GM18909 (cell line): ENCODE measurements at regions not wholly inside any gene's neighbourhood (a gene's known extent, or its start where the extent isn't known, plus 50 kb on each side); places are given as distances from the start of the nearest gene placed in this dataset.

Experiments used
- ATAC-seq: cut with Tn5 transposase; IDR thresholded peaks from one replicate; pipeline ENCODE4 v1.9.1; 2021; ENCODE audit warnings: mild to moderate bottlenecking; ENCODE audit not compliant: unreplicated experiment, poor library complexity

DNA sequence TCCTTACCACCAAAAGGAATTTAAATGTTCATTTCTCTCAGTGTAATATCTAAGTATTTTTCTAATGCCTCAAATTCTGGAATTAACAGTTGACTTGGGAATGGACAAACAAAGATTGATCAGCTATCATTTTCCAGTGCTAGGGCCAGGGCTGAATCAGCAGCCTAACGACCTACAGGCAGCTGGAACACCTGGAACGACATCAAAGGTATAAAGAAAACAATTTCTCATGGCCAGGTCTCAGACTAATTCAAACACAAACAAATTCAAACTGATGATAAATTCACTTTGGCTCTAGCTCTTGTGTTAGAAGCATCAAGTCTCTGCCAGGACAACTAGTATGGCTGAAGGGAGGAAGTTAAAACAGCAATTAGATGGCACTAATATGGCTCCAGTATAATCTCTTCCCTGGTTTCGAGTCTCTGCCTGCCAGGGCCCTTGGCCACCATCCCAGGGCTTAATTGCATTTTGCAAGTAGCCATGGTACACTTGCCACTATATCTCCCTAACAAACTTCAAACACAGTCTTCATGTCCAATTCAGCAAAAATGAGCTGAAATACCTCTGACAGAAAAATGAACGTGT is 70.2 kb upstream of the FSHR start:
- ATAC-seq: no peak

GRCh38 chr2:49222975-49223528 is 68.7 kb upstream of the FSHR start:
- no peak for ATAC-seq

DNA sequence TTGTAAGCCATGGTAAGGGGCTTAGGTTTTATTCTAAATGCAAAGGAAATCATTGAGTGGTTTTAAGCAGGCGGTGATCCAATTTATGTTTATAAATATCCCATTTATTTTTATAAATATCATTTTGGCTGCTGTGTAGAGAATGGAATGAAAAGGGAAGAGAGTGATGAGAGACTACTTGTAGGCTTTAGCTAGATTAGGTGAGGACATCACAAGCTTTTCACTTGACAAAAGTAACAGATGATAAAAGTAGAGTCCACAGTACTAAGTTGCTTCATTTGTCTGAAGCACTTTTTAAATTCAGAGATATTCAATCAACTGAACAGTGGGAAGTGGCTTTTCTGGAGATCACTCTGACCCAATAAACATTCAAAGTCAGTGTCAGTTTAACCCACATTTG is 65.4 kb upstream of the FSHR start:
- ATAC-seq: no peak

DNA sequence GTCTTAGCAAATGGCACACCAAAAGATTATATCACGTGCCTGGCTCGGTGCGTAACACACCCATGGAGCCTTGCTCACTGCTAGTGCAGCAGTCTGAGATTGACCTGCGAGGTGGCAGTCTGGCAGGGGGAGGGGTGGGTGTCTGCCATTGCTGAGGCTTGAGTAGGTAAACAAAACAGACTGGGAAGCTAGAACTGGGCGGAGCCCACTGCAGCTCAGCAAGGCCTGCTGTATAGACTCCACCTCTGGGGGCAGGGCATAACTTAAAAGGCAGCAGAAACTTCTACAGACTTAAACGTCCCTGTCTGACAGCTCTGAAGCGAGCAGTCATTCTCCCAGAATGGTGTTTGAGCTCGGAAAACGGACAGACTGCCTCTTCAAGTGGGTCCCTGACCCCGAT is 55.9 kb upstream of the FSHR start:
- ATAC-seq: no peak

DNA sequence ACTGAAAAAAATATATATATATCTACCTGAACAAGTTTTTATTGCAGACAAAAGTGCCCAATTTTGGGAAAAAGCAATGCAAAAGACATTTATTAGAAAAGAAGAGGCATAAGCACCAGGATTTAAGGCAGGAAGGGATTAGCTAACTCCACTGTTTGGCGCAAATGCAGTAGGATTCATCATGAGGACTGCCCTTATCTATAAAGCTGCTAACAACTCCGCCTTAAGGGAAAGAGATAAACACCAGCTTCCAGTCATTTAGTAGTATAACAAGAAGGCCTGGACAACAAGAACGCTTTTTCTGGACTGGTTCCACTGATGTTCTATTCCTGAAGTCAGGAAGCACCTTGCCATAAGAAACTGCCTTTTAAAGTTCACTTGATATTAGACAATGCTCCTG is 52.9 kb upstream of the FSHR start:
- ATAC-seq: no peak
